B cell (primary cell): ENCODE measurements at regions not wholly inside any gene's neighbourhood (a gene's known extent, or its start where the extent isn't known, plus 50 kb on each side); places are given as distances from the start of the nearest gene placed in this dataset.

Experiments
- ATAC-seq: fragments of 200-7000 bp; cut with Tn5 transposase; one replicate; pipeline ENCODE4 v1.10.0; 2021; ENCODE audit warnings: low read depth, mild to moderate bottlenecking, moderate number of reproducible peaks, moderate library complexity
- CTCF ChIA-PET: fragments of 350-600 bp; sonication (Branson Sonifier 250); formaldehyde crosslinking; loops from one replicate; lab custom pipeline; 2021; ENCODE audit warnings: antibody characterized with exemption, inconsistent platforms; lab: Charles Lee
- POLR2A ChIA-PET: fragments of 350-600 bp; sonication (Branson Sonifier 250); formaldehyde crosslinking; loops from one replicate; lab custom pipeline; 2021; ENCODE audit warnings: antibody characterized with exemption; lab: Charles Lee
- DNase-seq: peaks from one replicate; pipeline ENCODE4 v3.0.0; 2013
- H2AFZ ChIP-seq: 2 replicates; pipeline ENCODE4 v1.6.1; 2012; ENCODE audit warnings: mild to moderate bottlenecking, low read depth, low read length; ENCODE audit not compliant: insufficient read depth, poor library complexity, severe bottlenecking
- H3K27ac ChIP-seq, 2 donors: 1 replicate in 1 of 2; 2 replicates in 1 of 2; pipeline ENCODE4 v1.5.1; 2012 to 2013; ENCODE audit warnings: low read length in 2 of 2, mild to moderate bottlenecking in 2 of 2, moderate library complexity in 1 of 2
- H3K27me3 ChIP-seq, 4 experiments: fragments of 200-600 bp in 1 of 4; sonication (generic) in 1 of 4; replicated peaks in 1 of 4; 1 replicate in 2 of 4; 2 replicates in 2 of 4; pipeline versions ENCODE4 v1.6.1 to v1.7.0; 2013 to 2016; ENCODE audit warnings: low read length in 3 of 4, mild to moderate bottlenecking in 2 of 4, mixed read lengths in 1 of 4, moderate library complexity in 1 of 4; ENCODE audit not compliant: insufficient read depth in 4 of 4, control insufficient read depth in 3 of 4; ENCODE audit errors: control extremely low read depth in 1 of 4
- H3K36me3 ChIP-seq, 2 experiments: replicated peaks in 1 of 2; 1 replicate in 1 of 2; 2 replicates in 1 of 2; pipeline versions ENCODE4 v1.6.1 to v1.7.1; 2013; ENCODE audit warnings: low read length in 1 of 2; ENCODE audit not compliant: insufficient read depth in 2 of 2, control insufficient read depth in 1 of 2; ENCODE audit errors: control extremely low read depth in 1 of 2, extremely low read depth in 1 of 2
- H3K4me1 ChIP-seq, 2 donors: fragments of 200-600 bp in 1 of 2; sonication (generic) in 1 of 2; 1 replicate in 1 of 2; 2 replicates in 1 of 2; pipeline versions ENCODE4 v1.5.1 to v1.6.1; 2013 to 2017; ENCODE audit warnings: low read length in 2 of 2; ENCODE audit not compliant: control insufficient read depth in 2 of 2, insufficient read depth in 2 of 2
- H3K4me2 ChIP-seq: replicated peaks from 2 replicates; pipeline ENCODE3; 2012; ENCODE audit warnings: mild to moderate bottlenecking, low read depth, low read length; ENCODE audit not compliant: poor library complexity, severe bottlenecking
- H3K4me3 ChIP-seq, 5 experiments: fragments of 200-600 bp in 1 of 5; sonication (generic) in 1 of 5; 1 replicate in 3 of 5; 2 replicates in 2 of 5; pipeline versions ENCODE4 v1.5.1 to v1.7.0; 2011 to 2016; ENCODE audit warnings: low read length in 4 of 5, mild to moderate bottlenecking in 4 of 5, low read depth in 2 of 5, control low read depth in 1 of 5, moderate library complexity in 1 of 5; ENCODE audit not compliant: insufficient read depth in 1 of 5; ENCODE audit errors: control extremely low read depth in 1 of 5, extremely low read depth in 1 of 5
- H3K79me2 ChIP-seq: fragments of 200-600 bp; sonication (generic); one replicate; pipeline ENCODE4 v1.6.0; 2016; ENCODE audit warnings: low read length; ENCODE audit not compliant: control insufficient read depth, insufficient read depth
- H3K9ac ChIP-seq: fragments of 200-600 bp; sonication (generic); 2 replicates; pipeline ENCODE4 v1.6.1; 2017; ENCODE audit warnings: mild to moderate bottlenecking, low read length, moderate library complexity
- H3K9me3 ChIP-seq, 3 donors: one replicate each; pipeline versions ENCODE4 v1.6.1 to v1.7.1; 2013; ENCODE audit warnings: low read length in 2 of 3; ENCODE audit not compliant: control insufficient read depth in 2 of 3, insufficient read depth in 1 of 3; ENCODE audit errors: control extremely low read depth in 1 of 3
- H4K20me1 ChIP-seq: 2 replicates; pipeline ENCODE4 v1.6.0; 2012; ENCODE audit warnings: mild to moderate bottlenecking, low read length; ENCODE audit not compliant: insufficient read depth, control insufficient read depth, poor library complexity, severe bottlenecking
- H3K27ac Mint-ChIP-seq: one replicate; pipeline ENCODE4 v1.8.0; 2021; ENCODE audit warnings: mixed read lengths
- H3K27me3 Mint-ChIP-seq: one replicate; pipeline ENCODE4 v1.8.0; 2021; ENCODE audit warnings: mixed read lengths
- H3K4me1 Mint-ChIP-seq: one replicate; pipeline ENCODE4 v1.8.0; 2021; ENCODE audit warnings: mixed read lengths
- H3K4me3 Mint-ChIP-seq: one replicate; pipeline ENCODE4 v1.8.0; 2021; ENCODE audit warnings: mixed read lengths
- H3K9me3 Mint-ChIP-seq: one replicate; pipeline ENCODE4 v1.8.0; 2022; ENCODE audit warnings: mixed read lengths; ENCODE audit not compliant: insufficient read depth
- CTCF ChIP-seq: fragments of 200-600 bp; IDR thresholded peaks from one replicate; pipeline ENCODE4 v1.8.0; 2022; ENCODE audit warnings: antibody characterized with exemption, mild to moderate bottlenecking
- EZH2 ChIP-seq: IDR thresholded peaks from 2 replicates; pipeline ENCODE4 v1.6.1; 2012; ENCODE audit warnings: borderline replicate concordance, low read depth, mild to moderate bottlenecking, moderate library complexity, low read length; ENCODE audit not compliant: insufficient read depth, poor library complexity, severe bottlenecking
- WGBS: methylation state at CpG from one replicate; pipeline ENCODE4 v1.1.5; 2013; ENCODE audit warnings: missing lambda C conversion rate; ENCODE audit not compliant: insufficient coverage; 5-methylcytosine and 5-hydroxymethylcytosine counted together
- intact Hi-C: fragments of 100-400 bp; cut with micrococcal nuclease; formaldehyde crosslinking; loops from one replicate; pipeline ENCODE4 v1.10.0; 2022

- H3K4me1 Mint-ChIP-seq = no peaks in the 10 kb centered on the region
- Histone ChIP-seq H3K79me2 (no peaks in the 10 kb centered on the region), H3K9me3 (no peaks in the 10 kb centered on the region), H3K4me2 (no peak overlapping the region), H3K4me1 (no peaks in the 10 kb centered on the region), H3K4me3 (no peak overlapping the region), H3K27ac (no peak overlapping the region), H3K36me3 (no peaks in the 10 kb centered on the region), H2AFZ (no peak overlapping the region), H4K20me1 (no peaks in the 10 kb centered on the region), H3K27me3 (no peaks in the 10 kb centered on the region), H3K9ac (no peak overlapping the region)
- no peak overlapping the region for H3K4me3 Mint-ChIP-seq
- ChIA-PET CTCF (no interaction called here), POLR2A (no interaction called here)
- no peak overlapping the region for H3K27ac Mint-ChIP-seq
- H3K9me3 Mint-ChIP-seq = peaks cover 3% of the 10 kb centered on the region
- no CpG with 5 or more reads among the region's 1 CpG for WGBS
- ATAC-seq (no peak), DNase-seq (no peak)
- TF ChIP-seq CTCF (no peak), EZH2 (no peak)
- intact Hi-C loops = loop anchor here (10.0 kb wide), 1 partner anchor 156 kb away; no protein-coding TSS in a partner anchor
- H3K27me3 Mint-ChIP-seq = peaks cover 18% of the 10 kb centered on the region
These were observed 71.6 kb upstream of the C4orf54 start for GRCh38 chr4:99729186-99729585.

- H3K27me3 Mint-ChIP-seq = peaks cover 13% of the 10 kb centered on the region
- Histone ChIP-seq H4K20me1 (no peaks in the 10 kb centered on the region), H3K4me2 (no peak overlapping the region), H3K27me3 (no peaks in the 10 kb centered on the region), H3K79me2 (no peaks in the 10 kb centered on the region), H3K27ac (no peak overlapping the region), H3K9ac (no peak overlapping the region), H3K36me3 (no peaks in the 10 kb centered on the region), H2AFZ (no peak overlapping the region), H3K4me3 (no peak overlapping the region), H3K9me3 (no peaks in the 10 kb centered on the region), H3K4me1 (no peaks in the 10 kb centered on the region)
- ATAC-seq (no peak), DNase-seq (no peak)
- no peak overlapping the region for H3K4me3 Mint-ChIP-seq
- TF ChIP-seq CTCF (no peak), EZH2 (no peak)
- CTCF ChIA-PET = interaction anchor here (1.5 to 1.7 kb wide), 2 partner anchors 9 to 84 kb away, joined by 3 to 7 read pairs; no protein-coding TSS in a partner anchor
- H3K4me1 Mint-ChIP-seq = no peaks in the 10 kb centered on the region
- intact Hi-C loops = loop anchor here (10.0 kb wide), 1 partner anchor 161 kb away; no protein-coding TSS in a partner anchor
- POLR2A ChIA-PET = no interaction called here
- no peaks in the 10 kb centered on the region for H3K9me3 Mint-ChIP-seq
- no peak overlapping the region for H3K27ac Mint-ChIP-seq
These were observed 66.4 kb upstream of the C4orf54 start for GRCh38 chr4:99724067-99724466.
